ENCODE measurements at regions not wholly inside any gene's neighbourhood (a gene's known extent, or its start where the extent isn't known, plus 50 kb on each side); places are given as distances from the start of the nearest gene placed in this dataset.

DNA sequence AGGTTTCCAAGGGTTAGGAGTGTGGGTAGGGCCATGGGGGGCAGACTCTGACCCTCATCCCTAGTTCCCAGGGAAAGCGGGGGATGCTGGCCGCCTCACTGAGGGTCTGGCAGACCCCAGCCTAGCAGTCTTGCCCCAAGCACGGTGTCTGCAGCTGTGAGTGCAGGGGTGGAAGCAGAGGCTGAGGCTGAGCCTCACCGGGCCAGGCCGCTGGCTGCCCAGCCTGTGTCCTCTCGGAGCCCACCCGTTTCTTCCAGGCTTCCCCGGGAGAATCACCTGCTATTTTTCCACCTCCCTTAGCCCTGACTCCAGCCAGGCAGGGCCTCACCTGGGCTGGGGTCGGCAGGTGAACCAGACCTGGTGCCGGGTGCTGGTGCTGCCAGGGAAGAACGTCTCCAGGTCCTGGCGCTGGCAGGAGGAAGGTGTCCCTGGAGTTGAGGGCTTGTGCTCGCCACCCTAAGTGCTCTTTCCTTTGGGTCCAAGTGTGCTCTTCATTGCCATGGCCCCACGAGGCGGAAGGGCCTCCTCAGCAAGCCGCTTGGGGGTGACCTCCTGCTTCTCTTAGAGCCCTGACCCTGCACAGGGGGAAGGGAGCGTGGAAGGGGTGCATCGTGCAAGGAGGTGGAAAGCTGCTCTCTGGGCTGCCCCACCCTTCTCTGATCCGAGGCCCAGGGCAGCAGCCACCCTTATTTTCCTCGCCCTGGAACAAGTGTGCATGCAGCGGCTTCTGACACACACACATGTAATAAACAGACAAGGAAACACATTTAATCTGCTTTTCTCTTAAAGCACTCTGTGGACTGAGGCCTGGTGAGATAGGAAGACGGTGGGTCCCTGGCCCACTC, 112.7 kb downstream of the FAM53A start:
- Histone ChIP-seq H3K4me1 (peaks cover 0 to 27% (median 19%) of the 10 kb centered on the region in 4 donors), H3K4me3 (no peak overlapping the region), H3K27ac (no peak overlapping the region), H3K36me3 (no peaks in the 10 kb centered on the region), H3K9me3 (no peaks in the 10 kb centered on the region), H3K27me3 (peaks cover 0 to 39% (median 10%) of the 10 kb centered on the region in 3 donors)
- intact Hi-C loops (cut with DNase I; ENCODE audit: low total_unique reads), result no loop called here
- no peak for TF ChIP-seq EP300 (IDR thresholded peaks at IDR 0.05)
- no peak for TF ChIP-seq POLR2AphosphoS5 (IDR thresholded peaks at IDR 0.05)
- no peak for TF ChIP-seq POLR2A (IDR thresholded peaks at IDR 0.05)
- TF ChIP-seq, protein P1, sequence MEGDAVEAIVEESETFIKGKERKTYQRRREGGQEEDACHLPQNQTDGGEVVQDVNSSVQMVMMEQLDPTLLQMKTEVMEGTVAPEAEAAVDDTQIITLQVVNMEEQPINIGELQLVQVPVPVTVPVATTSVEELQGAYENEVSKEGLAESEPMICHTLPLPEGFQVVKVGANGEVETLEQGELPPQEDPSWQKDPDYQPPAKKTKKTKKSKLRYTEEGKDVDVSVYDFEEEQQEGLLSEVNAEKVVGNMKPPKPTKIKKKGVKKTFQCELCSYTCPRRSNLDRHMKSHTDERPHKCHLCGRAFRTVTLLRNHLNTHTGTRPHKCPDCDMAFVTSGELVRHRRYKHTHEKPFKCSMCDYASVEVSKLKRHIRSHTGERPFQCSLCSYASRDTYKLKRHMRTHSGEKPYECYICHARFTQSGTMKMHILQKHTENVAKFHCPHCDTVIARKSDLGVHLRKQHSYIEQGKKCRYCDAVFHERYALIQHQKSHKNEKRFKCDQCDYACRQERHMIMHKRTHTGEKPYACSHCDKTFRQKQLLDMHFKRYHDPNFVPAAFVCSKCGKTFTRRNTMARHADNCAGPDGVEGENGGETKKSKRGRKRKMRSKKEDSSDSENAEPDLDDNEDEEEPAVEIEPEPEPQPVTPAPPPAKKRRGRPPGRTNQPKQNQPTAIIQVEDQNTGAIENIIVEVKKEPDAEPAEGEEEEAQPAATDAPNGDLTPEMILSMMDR (IDR thresholded peaks at IDR 0.05), result no peak
- WGBS, 5 donors, result 63 to 67% (median 64%) methylated on average over 15 to 22 of the region's 22 CpGs
- no peak for DNase-seq

DNA sequence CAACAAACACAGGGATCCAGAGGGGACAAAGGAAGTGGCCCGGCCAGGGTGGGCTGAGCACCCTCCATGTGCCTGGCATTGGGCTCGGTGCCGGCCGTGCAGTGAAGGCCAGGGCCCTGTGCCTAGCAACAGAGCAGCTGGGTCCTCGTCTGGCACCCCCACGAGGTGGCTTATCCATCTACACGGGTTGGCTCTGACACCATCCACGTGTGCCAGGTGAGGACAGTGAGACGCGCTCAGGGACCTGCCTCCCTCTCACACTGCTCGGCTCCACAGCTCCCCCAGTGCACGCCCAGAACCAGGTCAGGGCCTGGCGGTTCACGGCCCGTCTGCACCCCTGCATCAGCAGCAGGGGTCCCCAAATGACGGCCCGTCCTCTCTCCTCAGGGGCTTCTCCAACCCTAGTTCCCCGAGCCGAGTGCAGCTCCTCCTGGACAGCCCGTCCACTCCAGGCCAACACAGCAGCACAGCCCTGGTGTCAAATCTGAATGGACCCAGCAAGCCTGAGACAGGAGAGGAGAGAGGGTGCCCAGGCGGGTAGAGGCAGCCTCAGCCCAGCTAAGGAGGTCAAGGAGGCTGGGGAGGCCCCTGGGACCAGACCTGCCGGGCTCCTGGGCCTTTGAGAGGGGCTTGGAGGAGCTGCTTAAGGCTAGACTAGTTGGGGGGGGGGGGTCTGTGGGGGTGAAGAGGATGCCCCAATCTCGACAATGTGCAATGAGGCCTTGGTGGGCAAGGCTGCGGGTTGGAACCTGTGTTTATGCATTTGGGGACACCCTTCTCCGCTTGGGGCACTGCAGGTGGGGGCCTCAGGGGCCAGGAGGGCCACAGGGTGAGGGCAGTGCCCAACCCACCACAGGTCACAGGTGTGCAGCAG, 113.6 kb downstream of the FAM53A start:
- intact Hi-C loops (cut with DNase I; ENCODE audit: low total_unique reads), result no loop called here
- H3K27ac ChIP-seq, result no peak overlapping the region
- TF ChIP-seq EP300 (IDR thresholded peaks at IDR 0.05), result no peak
- TF ChIP-seq POLR2AphosphoS5 (IDR thresholded peaks at IDR 0.05), result no peak
- TF ChIP-seq, protein P1 (IDR thresholded peaks at IDR 0.05), result no peak
- TF ChIP-seq POLR2A (IDR thresholded peaks at IDR 0.05), result no peak
- DNase-seq, result no peak
- no peaks in the 10 kb centered on the region for H3K9me3 ChIP-seq
- peaks cover 0 to 27% (median 21%) of the 10 kb centered on the region in 4 donors for H3K4me1 ChIP-seq
- no peaks in the 10 kb centered on the region for H3K36me3 ChIP-seq
- 79 to 87% (median 82%) methylated on average over 18 to 25 of the region's 25 CpGs for WGBS, 5 donors
- H3K4me3 ChIP-seq, result no peak overlapping the region
- peaks cover 0 to 44% (median 18%) of the 10 kb centered on the region in 3 donors for H3K27me3 ChIP-seq

DNA sequence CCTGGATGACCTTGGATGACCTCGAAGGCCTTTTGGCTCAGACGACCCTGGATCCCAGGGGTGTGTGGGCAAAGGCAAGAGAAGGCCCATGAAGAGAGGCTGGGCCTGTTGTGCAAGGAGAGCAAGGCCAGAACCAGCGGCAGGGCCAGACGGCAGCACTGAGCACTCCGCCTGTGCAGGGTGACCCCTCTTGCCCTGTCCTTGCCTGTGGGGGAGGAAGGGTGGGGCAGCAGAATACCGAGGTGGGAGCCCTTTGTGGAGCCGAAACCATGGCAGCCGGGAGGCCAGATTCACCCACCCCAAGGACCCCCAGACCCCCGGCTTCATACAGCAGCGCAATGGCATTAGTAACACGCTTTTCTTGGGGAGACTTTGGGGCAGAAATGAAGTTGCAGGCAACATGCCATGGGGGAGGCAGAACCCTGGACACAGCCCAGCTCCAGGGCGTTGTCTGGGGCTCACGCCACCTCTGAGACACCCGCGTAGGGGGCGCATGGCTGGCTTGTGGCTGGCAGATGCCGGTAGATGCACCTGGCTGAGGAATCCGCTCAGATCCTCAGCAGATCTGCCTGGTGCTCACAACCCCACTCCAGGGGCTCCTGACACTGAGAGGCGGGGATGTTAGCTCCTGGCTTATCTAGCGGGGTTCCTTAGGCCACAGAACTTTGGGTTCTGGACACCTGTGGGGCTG, 114.5 kb downstream of the FAM53A start:
- intact Hi-C loops (cut with DNase I; ENCODE audit: low total_unique reads), result no loop called here
- DNase-seq, result no peak
- Histone ChIP-seq H3K36me3 (no peaks in the 10 kb centered on the region), H3K4me1 (peaks cover 0 to 27% (median 21%) of the 10 kb centered on the region in 4 donors), H3K27me3 (peaks cover 0 to 47% (median 25%) of the 10 kb centered on the region in 3 donors), H3K27ac (peak overlapping the region in 1 of 5 donors; percentile 47), H3K4me3 (no peak overlapping the region), H3K9me3 (no peaks in the 10 kb centered on the region)
- TF ChIP-seq POLR2A (IDR thresholded peaks at IDR 0.05) (no peak), POLR2AphosphoS5 (IDR thresholded peaks at IDR 0.05) (no peak), EP300 (IDR thresholded peaks at IDR 0.05) (no peak)
- TF ChIP-seq, protein P1 (IDR thresholded peaks at IDR 0.05), result no peak
- 72 to 78% (median 78%) methylated on average over 20 of the region's 20 CpGs for WGBS, 5 donors

Measured in stomach (tissue), 8 donors.